ENCODE measurements at regions not wholly inside any gene's neighbourhood (a gene's known extent, or its start where the extent isn't known, plus 50 kb on each side); places are given as distances from the start of the nearest gene placed in this dataset.
"Not testable (repeated sequence)": the region's sequence is repeated elsewhere in the genome, so short reads cannot be mapped to it uniquely, and the experiment has no call there.

DNA sequence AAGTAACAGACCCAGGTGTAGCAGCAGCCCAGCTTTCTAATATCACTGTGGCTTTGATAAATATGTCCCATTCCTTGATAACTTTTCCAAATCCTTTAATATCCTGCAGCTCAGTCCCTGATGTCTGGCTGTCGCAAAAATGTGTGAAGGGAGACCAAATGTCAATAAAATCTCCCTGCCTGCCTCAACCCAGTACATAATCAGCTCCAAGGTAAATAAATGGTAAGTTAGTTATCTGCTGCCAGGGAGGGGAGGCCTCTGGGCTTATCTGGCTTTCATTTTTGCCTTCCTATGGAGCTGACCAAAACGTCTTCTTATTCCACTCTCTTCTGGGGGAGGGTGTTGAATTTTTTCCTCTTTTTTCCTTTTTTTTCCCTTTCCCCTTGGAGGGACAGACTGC is 630.6 kb downstream of the MID1IP1 start:
- no CpG with 5 or more reads among the region's 2 CpGs for WGBS (ENCODE audit: extremely low coverage, insufficient coverage, low lambda C conversion rate)
- Histone ChIP-seq H2BK120ac (ENCODE audit: low read depth, low read length) (peak overlapping the region; percentile 38), H3K79me2 (ENCODE audit: control insufficient read depth, insufficient read depth, low read length) (no peaks in the 10 kb centered on the region), H3K4me1 (ENCODE audit: control insufficient read depth, low read depth, low read length) (no peaks in the 10 kb centered on the region), H4K8ac (ENCODE audit: low read depth, low read length) (no peak overlapping the region), H3K18ac (ENCODE audit: low read length) (no peak overlapping the region), H3K4me3 (ENCODE audit: low read length) (no peak overlapping the region), H3K27me3 (ENCODE audit: insufficient read depth, low read length, poor library complexity) (no peaks in the 10 kb centered on the region), H4K5ac (ENCODE audit: low read length) (no peak overlapping the region), H3K9ac (ENCODE audit: low read length) (peak overlapping the region; percentile 37), H3K36me3 (ENCODE audit: control insufficient read depth, insufficient read depth, low read length) (no peaks in the 10 kb centered on the region), H2BK15ac (replicated peaks; ENCODE audit: low read depth) (no peak overlapping the region), H3K56ac (ENCODE audit: low read length) (peak overlapping the region; percentile 52), H3K23ac (ENCODE audit: low read length) (no peak overlapping the region), H3K4me2 (ENCODE audit: low read length) (no peak overlapping the region), H2BK5ac (ENCODE audit: low read length) (peak overlapping the region; percentile 96), H2AK5ac (ENCODE audit: low read length) (no peak overlapping the region), H3K79me1 (ENCODE audit: low read length) (no peaks in the 10 kb centered on the region), H3K4ac (ENCODE audit: low read depth, low read length) (no peak overlapping the region), H3K27ac (ENCODE audit: low read depth, low read length) (peak overlapping the region; percentile 48)
- DNase-seq = peak; percentile 61

DNA sequence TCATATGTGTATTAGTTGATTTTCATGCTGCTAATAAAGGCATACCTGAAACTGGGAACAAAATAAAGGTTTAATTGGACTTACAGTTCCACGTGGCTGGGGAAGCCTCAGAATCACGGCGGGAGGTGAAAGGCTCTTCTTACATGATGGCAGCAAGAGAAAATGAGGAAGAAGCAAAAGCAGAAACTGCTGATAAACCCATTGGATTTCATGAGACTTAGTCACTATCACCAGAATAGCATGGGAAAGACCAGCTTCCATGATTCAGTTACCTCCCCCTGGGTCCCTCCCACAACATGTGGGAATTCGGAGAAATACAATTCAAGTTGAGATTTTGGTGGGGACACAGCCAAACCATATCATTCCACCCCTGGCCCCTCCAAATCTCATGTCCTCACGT is 633.4 kb downstream of the MID1IP1 start:
- WGBS (ENCODE audit: extremely low coverage, insufficient coverage, low lambda C conversion rate) = no CpG with 5 or more reads among the region's 5 CpGs
- H3K4me1 ChIP-seq (ENCODE audit: control insufficient read depth, low read depth, low read length); H3K56ac ChIP-seq (ENCODE audit: low read length): not testable (repeated sequence)

DNA sequence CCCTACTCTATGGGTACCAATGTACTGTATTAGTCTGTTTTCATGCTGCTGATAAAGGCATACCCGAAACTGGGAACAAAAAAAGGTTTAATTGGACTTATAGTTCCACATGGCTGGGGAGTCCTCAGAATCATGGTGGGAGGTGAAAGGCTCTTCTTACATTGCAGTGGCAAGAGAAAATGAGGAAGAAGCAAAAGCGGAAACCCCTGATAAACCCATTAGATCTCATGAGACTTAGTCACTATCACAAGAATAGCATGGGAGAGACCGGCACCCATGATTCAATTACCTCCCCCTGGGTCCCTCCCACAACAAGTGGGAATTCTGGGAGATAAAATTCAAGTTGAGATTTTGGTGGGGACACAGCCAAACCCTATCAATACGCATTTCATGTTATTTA is 635.3 kb downstream of the MID1IP1 start:
- not testable (repeated sequence) for H3K27me3 ChIP-seq (ENCODE audit: insufficient read depth, low read length, poor library complexity); H3K4me2 ChIP-seq (ENCODE audit: low read length); H3K79me2 ChIP-seq (ENCODE audit: control insufficient read depth, insufficient read depth, low read length); H4K5ac ChIP-seq (ENCODE audit: low read length); H2BK120ac ChIP-seq (ENCODE audit: low read depth, low read length); H4K8ac ChIP-seq (ENCODE audit: low read depth, low read length); H3K27ac ChIP-seq (ENCODE audit: low read depth, low read length); H3K79me1 ChIP-seq (ENCODE audit: low read length); H2BK15ac ChIP-seq (replicated peaks; ENCODE audit: low read depth); H3K4ac ChIP-seq (ENCODE audit: low read depth, low read length); H3K4me1 ChIP-seq (ENCODE audit: control insufficient read depth, low read depth, low read length); DNase-seq; H2AK5ac ChIP-seq (ENCODE audit: low read length); H3K36me3 ChIP-seq (ENCODE audit: control insufficient read depth, insufficient read depth, low read length); H3K23ac ChIP-seq (ENCODE audit: low read length); H3K4me3 ChIP-seq (ENCODE audit: low read length); H3K56ac ChIP-seq (ENCODE audit: low read length); H2BK5ac ChIP-seq (ENCODE audit: low read length); H3K18ac ChIP-seq (ENCODE audit: low read length); H3K9ac ChIP-seq (ENCODE audit: low read length)
- WGBS (ENCODE audit: extremely low coverage, insufficient coverage, low lambda C conversion rate) = no CpG with 5 or more reads among the region's 4 CpGs

More for the DNA sequence above, 633.4 kb downstream of the MID1IP1 start:
- H2AK5ac ChIP-seq (ENCODE audit: low read length); H3K27me3 ChIP-seq (ENCODE audit: insufficient read depth, low read length, poor library complexity); H3K79me2 ChIP-seq (ENCODE audit: control insufficient read depth, insufficient read depth, low read length); H3K9ac ChIP-seq (ENCODE audit: low read length); H3K23ac ChIP-seq (ENCODE audit: low read length); H4K5ac ChIP-seq (ENCODE audit: low read length); H2BK120ac ChIP-seq (ENCODE audit: low read depth, low read length); H3K18ac ChIP-seq (ENCODE audit: low read length); H4K8ac ChIP-seq (ENCODE audit: low read depth, low read length); H3K79me1 ChIP-seq (ENCODE audit: low read length); DNase-seq; H3K4ac ChIP-seq (ENCODE audit: low read depth, low read length); H3K4me2 ChIP-seq (ENCODE audit: low read length); H3K4me3 ChIP-seq (ENCODE audit: low read length); H2BK15ac ChIP-seq (replicated peaks; ENCODE audit: low read depth); H3K36me3 ChIP-seq (ENCODE audit: control insufficient read depth, insufficient read depth, low read length); H3K27ac ChIP-seq (ENCODE audit: low read depth, low read length); H2BK5ac ChIP-seq (ENCODE audit: low read length): not testable (repeated sequence)

DNA sequence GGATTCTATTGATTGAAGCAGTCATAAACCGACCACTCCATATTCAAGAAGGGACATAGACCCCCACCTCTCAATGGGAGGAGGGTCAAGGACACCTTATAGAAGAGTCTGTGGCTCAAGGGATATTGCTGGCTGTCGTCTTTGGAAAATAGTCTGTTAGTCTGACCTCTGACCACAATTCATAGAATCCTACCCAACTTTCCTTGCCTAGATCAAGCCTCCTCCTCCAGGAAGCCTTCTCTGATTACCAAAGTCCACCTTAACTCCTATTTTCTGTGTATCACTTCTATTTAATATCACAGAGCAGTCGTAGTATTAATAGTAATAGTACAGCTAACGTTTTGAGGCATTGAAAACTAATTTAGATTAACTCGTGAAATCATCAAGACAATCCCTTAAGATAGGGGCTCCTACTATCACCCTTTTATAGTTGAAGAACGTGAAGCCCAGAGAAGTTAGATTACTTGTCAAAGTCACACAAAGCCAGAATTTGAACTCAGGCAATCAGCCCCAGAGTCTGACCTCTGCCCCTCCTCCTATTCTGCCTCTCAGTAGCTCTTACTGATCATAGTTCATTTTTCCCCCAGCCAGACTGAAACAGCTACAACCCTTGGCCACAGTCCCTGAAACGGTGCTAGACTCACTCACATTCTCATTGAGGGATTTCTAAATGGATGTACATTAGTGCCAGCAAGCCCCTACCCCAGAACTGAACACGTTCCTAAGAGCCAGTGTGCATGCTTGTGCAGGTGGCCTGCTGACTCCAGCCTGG is 636.6 kb downstream of the MID1IP1 start:
- Histone ChIP-seq H3K56ac (ENCODE audit: low read length) (no peak overlapping the region), H3K9ac (ENCODE audit: low read length) (no peak overlapping the region), H3K27ac (ENCODE audit: low read depth, low read length) (no peak overlapping the region), H3K4me1 (ENCODE audit: control insufficient read depth, low read depth, low read length) (no peaks in the 10 kb centered on the region), H3K4me3 (ENCODE audit: low read length) (no peak overlapping the region), H3K36me3 (ENCODE audit: control insufficient read depth, insufficient read depth, low read length) (no peaks in the 10 kb centered on the region), H3K79me2 (ENCODE audit: control insufficient read depth, insufficient read depth, low read length) (no peaks in the 10 kb centered on the region), H3K4ac (ENCODE audit: low read depth, low read length) (no peak overlapping the region), H3K79me1 (ENCODE audit: low read length) (no peaks in the 10 kb centered on the region), H2BK15ac (replicated peaks; ENCODE audit: low read depth) (peak overlapping the region; percentile 45), H3K23ac (ENCODE audit: low read length) (no peak overlapping the region), H3K18ac (ENCODE audit: low read length) (no peak overlapping the region), H2BK5ac (ENCODE audit: low read length) (no peak overlapping the region), H4K8ac (ENCODE audit: low read depth, low read length) (no peak overlapping the region), H2BK120ac (ENCODE audit: low read depth, low read length) (no peak overlapping the region), H3K4me2 (ENCODE audit: low read length) (no peak overlapping the region), H2AK5ac (ENCODE audit: low read length) (no peak overlapping the region), H3K27me3 (ENCODE audit: insufficient read depth, low read length, poor library complexity) (no peaks in the 10 kb centered on the region), H4K5ac (ENCODE audit: low read length) (no peak overlapping the region)
- no CpG with 5 or more reads among the region's 8 CpGs for WGBS (ENCODE audit: extremely low coverage, insufficient coverage, low lambda C conversion rate)
- no peak for DNase-seq

DNA sequence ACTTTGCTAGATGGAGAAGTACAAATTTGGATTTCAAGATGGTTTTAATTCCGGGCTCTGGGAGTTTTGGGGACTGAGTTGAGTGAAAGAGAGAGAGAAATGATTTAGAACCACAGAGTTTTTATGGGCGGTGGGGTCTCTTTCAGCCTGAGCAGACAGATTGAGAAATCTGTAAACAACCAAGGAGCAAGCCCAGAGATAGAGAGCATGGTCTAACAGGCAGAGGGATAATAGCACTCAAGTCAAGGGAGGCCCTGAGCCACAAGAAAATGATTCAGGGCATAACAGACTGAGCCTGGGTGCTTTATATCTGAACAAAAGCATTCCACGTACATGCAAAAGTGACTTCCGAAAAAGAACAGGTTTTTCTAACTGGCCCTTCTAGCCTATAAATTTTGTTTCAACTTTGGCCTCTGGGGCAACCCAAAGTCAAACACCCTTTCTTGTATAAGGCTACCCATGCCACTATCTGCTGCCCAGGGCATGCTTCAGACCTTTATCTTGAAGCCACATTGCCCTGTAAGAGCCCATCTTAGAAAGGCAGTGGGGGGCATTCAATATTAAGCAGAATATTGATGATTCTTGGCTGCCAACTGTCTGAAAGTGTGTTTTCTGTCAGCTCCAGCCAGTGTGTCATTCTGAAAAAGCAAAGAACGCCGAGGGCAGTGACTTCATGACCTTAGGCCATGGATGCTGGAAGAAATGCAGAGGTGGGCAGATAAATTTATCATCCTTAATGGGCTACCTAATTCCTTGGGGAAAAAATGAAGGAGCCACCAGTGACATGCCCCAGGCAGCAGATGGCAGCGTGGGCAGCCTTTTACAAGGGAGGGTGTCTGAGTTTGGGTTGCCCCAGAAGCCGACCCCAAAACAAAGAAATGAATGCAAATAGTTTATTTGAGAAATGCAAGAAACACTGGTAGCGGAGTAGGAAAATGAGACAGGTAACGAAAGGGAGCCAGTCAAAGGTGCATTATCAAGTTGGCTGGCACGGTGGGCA is 637.6 kb downstream of the MID1IP1 start:
- Histone ChIP-seq H3K36me3 (ENCODE audit: control insufficient read depth, insufficient read depth, low read length) (no peaks in the 10 kb centered on the region), H3K4me2 (ENCODE audit: low read length) (no peak overlapping the region)
- DNase-seq = no peak

More for the DNA sequence above, 637.6 kb downstream of the MID1IP1 start:
- Histone ChIP-seq H3K23ac (ENCODE audit: low read length) (no peak overlapping the region), H3K18ac (ENCODE audit: low read length) (peak overlapping the region; percentile 39), H3K4me3 (ENCODE audit: low read length) (no peak overlapping the region), H2AK5ac (ENCODE audit: low read length) (no peak overlapping the region), H4K8ac (ENCODE audit: low read depth, low read length) (no peak overlapping the region), H2BK15ac (replicated peaks; ENCODE audit: low read depth) (no peak overlapping the region), H2BK5ac (ENCODE audit: low read length) (no peak overlapping the region), H2BK120ac (ENCODE audit: low read depth, low read length) (no peak overlapping the region), H3K56ac (ENCODE audit: low read length) (no peak overlapping the region), H3K9ac (ENCODE audit: low read length) (no peak overlapping the region), H4K5ac (ENCODE audit: low read length) (no peak overlapping the region), H3K4ac (ENCODE audit: low read depth, low read length) (no peak overlapping the region), H3K79me1 (ENCODE audit: low read length) (no peaks in the 10 kb centered on the region), H3K79me2 (ENCODE audit: control insufficient read depth, insufficient read depth, low read length) (no peaks in the 10 kb centered on the region), H3K27me3 (ENCODE audit: insufficient read depth, low read length, poor library complexity) (no peaks in the 10 kb centered on the region), H3K4me1 (ENCODE audit: control insufficient read depth, low read depth, low read length) (no peaks in the 10 kb centered on the region), H3K27ac (ENCODE audit: low read depth, low read length) (no peak overlapping the region)
- no CpG with 5 or more reads among the region's 11 CpGs for WGBS (ENCODE audit: extremely low coverage, insufficient coverage, low lambda C conversion rate)
